Left forelimb (tissue), 1 donor: ENCODE measurements at regions not wholly inside any gene's neighbourhood (a gene's known extent, or its start where the extent isn't known, plus 50 kb on each side); places are given as distances from the start of the nearest gene placed in this dataset.
"Not testable (repeated sequence)": the region's sequence is repeated elsewhere in the genome, so short reads cannot be mapped to it uniquely, and the experiment has no call there.

Experiments
- DNase-seq: peaks from one replicate; pipeline ENCODE4 v3.0.0-alpha.2; 2018; ENCODE audit warnings: low spot score

DNA sequence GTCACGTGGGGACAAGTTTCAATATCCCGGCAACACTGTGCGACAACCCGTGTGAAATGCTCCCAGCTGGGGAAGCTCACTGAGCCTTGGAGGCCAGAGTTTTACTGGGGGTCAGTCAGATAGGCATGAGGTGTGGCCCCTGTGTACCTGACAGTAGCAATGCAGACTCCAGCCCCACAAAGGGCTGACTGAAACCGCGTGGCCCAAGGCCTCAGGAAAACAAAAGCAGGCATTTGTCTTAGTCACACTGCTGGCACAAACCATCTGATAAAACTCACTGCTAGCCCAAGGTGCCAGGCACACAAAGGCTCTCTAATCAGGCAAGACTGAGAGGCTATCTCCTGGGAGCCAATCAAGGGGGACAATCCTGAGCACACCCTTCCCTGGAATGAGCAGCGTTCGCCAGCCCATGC is 786.6 kb upstream of the RAB6C start:
- no peak for DNase-seq

DNA sequence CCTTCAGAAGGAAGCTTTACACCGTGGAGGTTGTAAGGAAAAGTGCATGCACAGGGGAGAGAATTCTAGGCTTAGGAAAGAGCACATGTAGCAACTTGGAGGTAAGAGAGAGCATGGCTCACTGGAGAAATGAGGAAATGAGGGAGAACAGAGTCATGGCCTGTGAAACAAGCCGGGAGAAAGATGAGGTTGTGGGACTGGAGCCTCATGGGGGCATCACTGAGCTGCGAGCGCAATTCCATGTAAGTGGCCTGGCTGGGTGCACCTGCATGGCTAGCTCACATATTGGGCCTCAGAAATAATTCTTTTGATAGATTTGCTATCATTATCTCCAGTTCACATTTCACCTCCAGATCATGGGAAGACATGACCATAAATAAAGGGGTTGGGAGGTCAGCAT is 785.5 kb upstream of the RAB6C start:
- DNase-seq = no peak

DNA sequence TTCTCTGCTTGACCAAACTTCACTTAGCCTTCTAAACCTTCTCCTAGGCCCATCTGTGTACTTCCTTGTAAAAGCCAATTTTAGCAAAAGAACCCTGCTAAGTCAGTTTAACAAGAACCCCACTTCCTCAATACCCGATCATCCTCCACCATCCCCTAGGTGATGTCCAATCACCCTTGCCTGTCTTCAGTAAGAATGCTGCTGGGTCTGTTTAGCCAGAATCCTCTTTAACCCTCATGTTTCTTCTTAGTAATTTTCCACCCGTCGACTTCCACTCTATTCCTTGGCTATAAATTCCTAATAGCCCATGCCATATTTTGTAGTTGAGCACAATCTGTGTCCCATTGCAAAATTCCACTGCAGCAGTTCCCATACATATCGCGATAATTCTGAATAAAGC is 780.0 kb upstream of the RAB6C start:
- DNase-seq = no peak

DNA sequence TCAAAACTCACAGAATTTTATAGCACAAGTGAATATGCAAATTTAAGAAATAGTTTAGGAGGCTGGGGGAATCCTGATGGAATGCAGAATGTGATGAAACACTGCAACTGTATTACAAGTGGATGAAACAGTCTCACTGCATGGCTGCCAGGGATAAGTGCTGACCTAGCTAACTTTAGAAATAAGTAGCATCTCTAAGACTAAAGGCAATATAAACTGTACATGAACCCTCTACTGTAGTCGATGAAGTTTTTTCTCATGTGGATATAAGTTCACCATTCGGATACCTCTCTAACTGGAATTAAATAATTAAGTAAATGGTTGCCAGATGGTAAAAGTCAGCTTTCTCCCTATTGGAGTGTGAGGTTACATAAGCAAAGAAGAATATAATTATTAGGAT is 777.8 kb upstream of the RAB6C start:
- DNase-seq = no peak

GRCh38 chr2:129203331-129203730 is 776.1 kb upstream of the RAB6C start:
- DNase-seq = no peak

- not testable (repeated sequence) for DNase-seq
Observed at GRCh38 chr2:129204581-129204980, 774.9 kb upstream of the RAB6C start.

GRCh38 chr2:129205176-129205575 is 774.3 kb upstream of the RAB6C start:
- no peak for DNase-seq

GRCh38 chr2:129205766-129206165 is 773.7 kb upstream of the RAB6C start:
- no peak for DNase-seq

GRCh38 chr2:129212299-129212958 is 767.0 kb upstream of the RAB6C start:
- no peak for DNase-seq

- DNase-seq = no peak
Observed at GRCh38 chr2:129224022-129224421, 755.4 kb upstream of the RAB6C start.

DNA sequence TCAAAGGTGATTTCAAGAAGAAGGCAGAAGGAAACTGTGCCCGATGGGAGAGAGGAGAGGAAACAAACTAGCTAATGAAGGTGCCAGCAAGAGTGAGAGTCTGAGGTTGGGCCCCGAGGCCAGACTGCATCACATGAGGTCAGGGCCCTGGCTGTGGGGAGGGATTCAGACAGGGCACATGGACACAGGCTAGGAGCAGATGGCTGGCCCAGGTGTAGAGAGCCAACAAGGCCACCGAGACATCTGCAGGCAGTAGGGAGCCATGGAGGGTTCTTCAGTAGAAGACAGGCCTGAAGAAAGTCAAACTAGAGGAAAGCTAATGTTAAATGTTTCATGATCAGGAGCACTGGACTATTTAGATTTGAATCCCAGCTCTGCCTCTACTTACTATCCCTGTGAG is 755.0 kb upstream of the RAB6C start:
- DNase-seq = no peak

DNA sequence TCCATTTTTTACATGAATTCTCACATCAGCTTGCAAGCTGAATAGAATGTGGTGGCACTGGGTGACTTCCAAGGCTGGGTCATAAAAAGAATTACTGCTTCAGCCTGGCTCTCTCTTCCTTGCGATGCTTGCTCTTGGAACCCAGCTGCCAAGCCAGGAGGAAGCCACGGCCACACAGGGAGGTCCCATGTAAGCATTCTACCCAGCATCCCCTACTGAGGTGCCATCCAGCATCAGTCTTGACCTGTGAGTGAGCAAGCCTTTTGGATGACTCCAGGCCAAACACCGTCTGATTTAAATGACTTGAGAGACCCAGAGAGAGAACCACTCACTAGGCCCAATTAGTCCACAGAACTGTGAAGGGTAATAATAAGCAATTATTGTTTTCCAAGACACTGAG is 750.3 kb upstream of the RAB6C start:
- no peak for DNase-seq

DNA sequence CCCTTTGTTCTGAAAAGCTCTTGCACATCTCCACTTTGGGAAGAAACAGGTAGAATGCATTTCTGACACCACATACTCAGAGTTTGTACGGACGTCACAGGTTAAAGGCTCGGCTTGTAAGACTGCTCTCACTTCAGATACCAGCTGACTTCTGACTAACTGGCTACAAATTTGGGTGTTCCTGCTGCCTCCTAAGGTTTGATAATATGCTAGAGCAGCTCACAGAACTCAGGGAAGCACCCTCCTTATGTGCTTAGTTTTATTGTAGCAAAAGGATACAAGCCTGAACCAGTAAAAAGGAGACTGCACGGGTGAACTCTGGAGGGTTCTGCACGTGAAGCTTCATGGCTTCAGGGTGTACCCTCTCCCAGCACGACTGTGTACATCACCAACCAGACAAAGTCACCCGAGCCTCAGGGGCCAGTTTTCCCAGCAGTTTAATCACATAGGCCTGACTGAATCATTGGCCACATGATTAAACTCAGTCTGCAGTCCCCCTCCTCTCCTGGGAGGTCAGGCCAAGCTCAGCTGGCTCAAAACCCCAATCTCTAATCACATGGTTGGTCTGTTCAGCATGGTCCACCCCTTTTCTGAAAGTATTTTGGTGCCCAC is 749.5 kb upstream of the RAB6C start:
- no peak for DNase-seq

- DNase-seq = no peak
Observed at GRCh38 chr2:129231924-129232323, 747.5 kb upstream of the RAB6C start.

DNA sequence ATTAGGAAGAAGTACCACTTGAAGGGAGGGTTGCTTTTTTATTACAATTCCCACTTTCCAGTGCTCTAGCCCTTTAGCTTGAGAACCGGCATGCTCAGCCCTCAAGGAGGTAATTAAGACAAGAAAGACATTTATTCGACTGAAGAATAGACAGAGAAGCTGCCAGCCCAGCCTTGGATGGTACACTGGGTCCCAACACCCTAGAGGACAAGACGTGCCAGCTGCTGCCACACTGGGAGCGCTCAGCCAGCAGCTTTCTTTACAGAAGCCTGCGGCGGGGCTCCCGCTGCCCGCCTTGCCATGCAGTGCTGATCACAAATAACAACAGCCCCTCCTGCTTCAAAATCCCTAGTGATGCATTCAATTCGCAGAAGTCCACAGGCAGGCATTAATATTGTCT is 746.3 kb upstream of the RAB6C start:
- no peak for DNase-seq

DNA sequence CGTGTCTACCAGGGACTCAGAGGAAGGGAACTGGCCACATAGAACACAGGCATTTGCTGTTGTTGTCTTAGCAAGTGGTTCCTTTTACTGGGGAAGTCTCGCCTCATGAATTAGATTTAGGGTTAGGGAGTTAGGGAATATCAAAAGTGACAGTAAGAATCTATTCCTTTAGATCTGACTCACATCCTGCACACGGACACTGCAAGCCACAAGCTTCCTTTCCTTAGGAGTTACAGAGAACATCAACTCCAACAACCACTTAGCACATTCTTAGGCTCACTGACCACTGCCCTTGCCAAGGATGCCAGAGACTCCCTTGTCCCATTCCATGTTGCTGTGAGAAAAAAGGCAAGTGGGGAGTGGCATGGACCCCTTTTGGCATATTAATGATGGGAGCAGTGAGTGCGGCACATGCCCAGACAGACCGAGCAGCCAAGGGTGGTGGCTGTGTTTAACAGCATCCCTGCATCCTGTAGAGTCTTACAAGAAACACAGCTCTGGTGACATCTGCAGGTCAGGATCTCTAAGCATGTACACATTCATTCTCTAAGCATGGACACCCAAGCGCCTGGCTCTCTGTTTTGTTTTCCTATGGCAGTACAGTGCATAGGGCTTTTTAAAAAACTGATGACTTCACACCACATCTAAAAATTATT is 745.6 kb upstream of the RAB6C start:
- DNase-seq = no peak

DNA sequence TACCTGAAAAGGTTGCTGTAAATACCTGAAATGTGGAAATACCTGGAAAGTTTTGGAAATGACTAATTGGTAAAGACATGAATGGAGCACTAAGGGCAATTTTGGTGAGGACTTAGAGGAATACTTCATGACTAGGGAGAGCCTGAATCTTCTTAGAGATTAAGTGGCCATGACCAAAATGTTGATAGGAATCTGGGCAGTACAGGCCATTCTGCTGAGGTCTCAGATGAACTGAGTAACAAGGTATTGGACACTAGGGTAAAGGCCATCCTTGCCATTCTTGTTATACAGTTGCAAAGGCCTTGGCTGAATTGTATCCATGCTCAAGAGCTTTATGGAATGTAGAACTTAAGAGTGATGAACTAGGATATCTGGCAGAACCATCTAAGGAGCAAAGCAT is 742.9 kb upstream of the RAB6C start:
- DNase-seq = no peak

- no peak for DNase-seq
Observed at GRCh38 chr2:129237966-129238725, 741.3 kb upstream of the RAB6C start.

DNA sequence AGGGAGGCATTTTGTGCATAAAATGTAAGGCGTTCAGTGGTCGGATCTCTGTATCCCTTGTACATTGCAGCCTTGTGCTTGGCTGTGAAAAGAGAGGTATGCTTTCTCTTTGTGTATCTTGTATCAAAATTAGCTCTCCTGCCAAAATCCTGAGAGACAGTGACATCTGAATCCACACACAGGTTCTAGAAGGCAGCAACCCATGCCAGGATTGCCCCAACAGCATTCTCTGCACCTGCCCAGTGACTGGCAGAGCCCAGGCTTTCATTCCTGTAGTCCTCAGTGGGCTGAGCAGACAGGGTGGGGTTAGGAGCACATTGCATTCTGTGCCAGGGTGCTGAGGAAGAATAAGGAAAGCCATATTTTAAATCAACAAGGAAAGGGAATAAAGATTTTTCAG is 740.3 kb upstream of the RAB6C start:
- DNase-seq = no peak

DNA sequence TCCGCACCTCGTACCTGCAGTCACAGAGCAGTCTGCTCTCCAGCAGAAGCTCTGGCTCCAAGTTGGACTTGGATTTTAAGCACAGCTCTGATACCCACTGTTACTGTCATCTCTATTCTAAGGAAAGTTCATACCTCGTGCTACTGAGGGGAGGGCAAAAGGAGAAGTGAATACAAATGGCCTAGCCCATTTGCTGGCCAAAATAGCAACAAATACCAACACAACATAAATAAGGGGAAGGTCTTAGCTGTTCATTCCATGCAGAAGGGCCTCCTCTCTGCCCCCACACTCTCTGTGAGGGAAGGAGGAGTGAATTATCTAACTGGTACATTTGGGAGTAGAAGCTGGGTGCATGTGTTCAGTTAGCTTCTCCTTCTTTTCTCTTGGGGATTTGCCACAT is 739.4 kb upstream of the RAB6C start:
- no peak for DNase-seq

GRCh38 chr2:129242269-129242668 is 737.2 kb upstream of the RAB6C start:
- no peak for DNase-seq

GRCh38 chr2:129247751-129248150 is 731.7 kb upstream of the RAB6C start:
- DNase-seq = no peak

DNA sequence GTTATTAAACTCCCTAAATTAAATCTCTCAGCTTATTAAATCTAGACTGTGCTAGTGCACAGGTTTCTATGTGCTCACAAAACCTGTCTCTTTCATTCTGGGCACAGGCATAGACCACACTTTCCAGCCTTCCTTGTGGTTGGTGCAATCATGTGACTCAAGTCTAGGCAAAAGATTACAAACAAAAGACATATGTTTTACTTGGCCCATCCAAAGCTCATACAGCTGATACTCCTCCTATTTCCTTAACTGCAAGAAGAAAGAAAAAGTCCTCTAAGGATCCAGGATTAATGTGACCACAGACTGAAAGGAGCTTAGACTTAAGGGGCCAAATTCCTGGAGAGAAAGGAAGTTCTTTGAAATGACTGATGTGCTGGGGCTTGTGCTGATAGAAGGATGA is 731.3 kb upstream of the RAB6C start:
- DNase-seq = no peak
